ENCODE measurements at regions not wholly inside any gene's neighbourhood (a gene's known extent, or its start where the extent isn't known, plus 50 kb on each side); places are given as distances from the start of the nearest gene placed in this dataset.

- Histone ChIP-seq H3K9ac (ENCODE audit: control insufficient read depth, insufficient read depth, low read length) (no peak overlapping the region), H3K4me2 (ENCODE audit: control insufficient read depth, insufficient read depth) (no peak overlapping the region), H3K9me3 (replicated peaks; ENCODE audit: control insufficient read depth, insufficient read depth, low read length) (no peaks in the 10 kb centered on the region; the same call in 2 of the 3 replicates), H3K4me3 (no peak overlapping the region), H3K4me1 (ENCODE audit: control insufficient read depth, insufficient read depth, low read length) (0 out of 2 replicates have a peak, but pooled peaks cover 1% of the 10 kb centered on the region), H3K79me2 (ENCODE audit: control insufficient read depth, insufficient read depth, low read length) (no peaks in the 10 kb centered on the region), H4K20me1 (ENCODE audit: control insufficient read depth, insufficient read depth) (no peaks in the 10 kb centered on the region), H3K27me3 (replicated peaks in 1 of 2; ENCODE audit: control insufficient read depth in 2 of 2, insufficient read depth in 2 of 2, low read length in 1 of 2) (no peaks in the 10 kb centered on the region), H3K36me3 (ENCODE audit: control insufficient read depth in 2 of 2, insufficient read depth in 2 of 2, low read length in 1 of 2) (no peaks in the 10 kb centered on the region), H3K27ac (ENCODE audit: control insufficient read depth, insufficient read depth) (no peak overlapping the region), H2AFZ (ENCODE audit: control insufficient read depth, low read depth, low read length) (no peak overlapping the region; the same call in 1 of the 2 replicates)
- ChIA-PET POLR2A (interaction anchor here (0.6 to 2.4 kb wide), 4 partner anchors 12 to 430 kb away, joined by 3 to 13 read pairs (median 8); partner anchors contain the start of gene KRAS), RAD21 (ENCODE audit: unreplicated experiment) (interaction anchor here (0.6 to 2.2 kb wide), 6 partner anchors 10 to 136 kb away, joined by 3 to 20 read pairs (median 4); no protein-coding TSS in a partner anchor), CTCF (interaction anchor here (1.0 to 1.2 kb wide), 2 partner anchors 12 to 136 kb away, joined by 4 read pairs; no protein-coding TSS in a partner anchor), SMC1A (ENCODE audit: uncharacterized antibody, unreplicated experiment) (interaction anchor here (0.8 to 6.6 kb wide), 5 partner anchors 12 to 378 kb away, joined by 3 to 64 read pairs (median 4); no protein-coding TSS in a partner anchor)
- in situ Hi-C loops (cut with MboI) (no loop called here), intact Hi-C loops (cut with micrococcal nuclease; ENCODE audit: unreplicated experiment) (loop anchor here (10.0 kb wide), 1 partner anchor 1477 kb away; no protein-coding TSS in a partner anchor)
- peak; percentile 74 for ATAC-seq
- no peak for DNase-seq (ENCODE audit: low read depth, low spot score)
- FAIRE-seq = no peak
- no TSS peak for BruUV-seq (replicated peaks)
- TF ChIP-seq ZBTB11 (CRISPR knock-in tag; IDR thresholded peaks at IDR 0.05) = no peak
- peak in 1 of 2 experiments; percentile 28; a peak in 1 of 3 replicates for TF ChIP-seq EGR1 (IDR thresholded peaks at IDR 0.05; ENCODE audit: borderline replicate concordance in 1 of 2, low read depth in 2 of 2, low read length in 2 of 2)
- no peak for TF ChIP-seq SRF (IDR thresholded peaks at IDR 0.05; ENCODE audit: low read depth in 2 of 2, low read length in 2 of 2)
- TF ChIP-seq ZNF592 (IDR thresholded peaks at IDR 0.05) = no peak
- TF ChIP-seq SPI1 (IDR thresholded peaks at IDR 0.05; ENCODE audit: borderline replicate concordance, insufficient read depth, low read depth, low read length) = no peak
- WGBS (ENCODE audit: insufficient coverage, insufficient replicate concordance, low lambda C conversion rate, missing lambda C conversion rate) = 37% methylated on average over 5 of the region's 5 CpGs
These were observed 126.9 kb upstream of the KRAS start for GRCh38 chr12:25377469-25378177.
